Suprapubic skin (tissue), 4 donors: ENCODE measurements at regions not wholly inside any gene's neighbourhood (a gene's known extent, or its start where the extent isn't known, plus 50 kb on each side); places are given as distances from the start of the nearest gene placed in this dataset.

Experiments used
- DNase-seq, 2 donors: peaks; one replicate each; pipeline ENCODE4 v3.0.0-alpha.2; 2019; ENCODE audit warnings: low spot score in 2 of 2
- H3K27ac ChIP-seq: fragments of 200-600 bp; sonication (generic); one replicate; pipeline ENCODE4 v1.5.1; 2019
- H3K27me3 ChIP-seq: fragments of 200-600 bp; sonication (generic); one replicate; pipeline ENCODE4 v1.5.1; 2019
- H3K36me3 ChIP-seq: fragments of 200-600 bp; sonication (generic); one replicate; pipeline ENCODE4 v1.5.1; 2019
- H3K4me1 ChIP-seq: fragments of 200-600 bp; sonication (generic); one replicate; pipeline ENCODE4 v1.5.1; 2019
- H3K4me3 ChIP-seq: fragments of 200-600 bp; sonication (generic); one replicate; pipeline ENCODE4 v1.5.1; 2019; ENCODE audit warnings: mild to moderate bottlenecking
- H3K9me3 ChIP-seq: fragments of 200-600 bp; sonication (generic); one replicate; pipeline ENCODE4 v1.5.1; 2019
- EP300 ChIP-seq: sonication (generic); formaldehyde crosslinking; IDR thresholded peaks from one replicate; pipeline ENCODE4 v1.6.1; 2017; ENCODE audit warnings: antibody characterized with exemption
- POLR2A ChIP-seq, 2 donors: fragments of 450-650 bp; IDR thresholded peaks; one replicate each; pipeline ENCODE4 v1.6.1; 2017; ENCODE audit warnings: antibody characterized with exemption in 2 of 2, mild to moderate bottlenecking in 2 of 2, moderate library complexity in 2 of 2
- POLR2AphosphoS5 ChIP-seq, 3 donors: sonication (generic); formaldehyde crosslinking; IDR thresholded peaks; one replicate each; pipeline ENCODE4 v1.6.1; 2017; ENCODE audit warnings: antibody characterized with exemption in 3 of 3
- WGBS: methylation state at CpG from one replicate; pipeline ENCODE4 v1.1.5; 2018; 5-methylcytosine and 5-hydroxymethylcytosine counted together
- TF ChIP-seq, protein P1 (sequence below), 2 donors: fragments of 200-600 bp in 1 of 2; fragments of 450-650 bp in 1 of 2; sonication (generic) in 1 of 2; IDR thresholded peaks; one replicate each; pipeline ENCODE4 v1.5.1; 2016 to 2019; ENCODE audit warnings: antibody characterized with exemption in 2 of 2, mild to moderate bottlenecking in 1 of 2, moderate library complexity in 1 of 2

DNA sequence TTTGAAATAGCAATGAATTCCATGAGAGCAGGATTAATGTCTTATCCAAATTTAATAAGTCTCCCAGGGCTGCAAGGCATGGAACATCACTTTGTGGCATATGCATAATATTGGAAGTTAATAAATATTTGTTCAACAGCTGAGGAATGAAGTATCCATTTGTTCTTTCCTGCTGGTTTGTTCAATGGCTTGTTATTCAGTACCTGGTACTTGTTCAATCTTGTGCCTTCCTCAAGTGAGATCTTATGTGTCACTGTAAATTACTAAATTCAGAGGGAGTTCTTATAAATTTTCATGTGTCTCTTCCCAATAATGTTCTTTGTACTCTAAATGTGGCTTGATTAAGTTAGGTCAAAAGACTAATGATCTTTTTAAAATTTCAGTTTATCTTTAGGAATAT is 1105.5 kb upstream of the SPRY2 start:
- no peaks in the 10 kb centered on the region for H3K27me3 ChIP-seq
- peaks cover 4% of the 10 kb centered on the region for H3K4me1 ChIP-seq
- H3K36me3 ChIP-seq: no peaks in the 10 kb centered on the region
- TF ChIP-seq POLR2AphosphoS5 (IDR thresholded peaks at IDR 0.05): no peak
- no peak for TF ChIP-seq EP300
- TF ChIP-seq, protein P1, sequence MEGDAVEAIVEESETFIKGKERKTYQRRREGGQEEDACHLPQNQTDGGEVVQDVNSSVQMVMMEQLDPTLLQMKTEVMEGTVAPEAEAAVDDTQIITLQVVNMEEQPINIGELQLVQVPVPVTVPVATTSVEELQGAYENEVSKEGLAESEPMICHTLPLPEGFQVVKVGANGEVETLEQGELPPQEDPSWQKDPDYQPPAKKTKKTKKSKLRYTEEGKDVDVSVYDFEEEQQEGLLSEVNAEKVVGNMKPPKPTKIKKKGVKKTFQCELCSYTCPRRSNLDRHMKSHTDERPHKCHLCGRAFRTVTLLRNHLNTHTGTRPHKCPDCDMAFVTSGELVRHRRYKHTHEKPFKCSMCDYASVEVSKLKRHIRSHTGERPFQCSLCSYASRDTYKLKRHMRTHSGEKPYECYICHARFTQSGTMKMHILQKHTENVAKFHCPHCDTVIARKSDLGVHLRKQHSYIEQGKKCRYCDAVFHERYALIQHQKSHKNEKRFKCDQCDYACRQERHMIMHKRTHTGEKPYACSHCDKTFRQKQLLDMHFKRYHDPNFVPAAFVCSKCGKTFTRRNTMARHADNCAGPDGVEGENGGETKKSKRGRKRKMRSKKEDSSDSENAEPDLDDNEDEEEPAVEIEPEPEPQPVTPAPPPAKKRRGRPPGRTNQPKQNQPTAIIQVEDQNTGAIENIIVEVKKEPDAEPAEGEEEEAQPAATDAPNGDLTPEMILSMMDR (IDR thresholded peaks at IDR 0.05): no peak
- no peak for TF ChIP-seq POLR2A (IDR thresholded peaks at IDR 0.05)
- no peak overlapping the region for H3K4me3 ChIP-seq
- no peak overlapping the region for H3K27ac ChIP-seq
- no peaks in the 10 kb centered on the region for H3K9me3 ChIP-seq
- DNase-seq: no peak

DNA sequence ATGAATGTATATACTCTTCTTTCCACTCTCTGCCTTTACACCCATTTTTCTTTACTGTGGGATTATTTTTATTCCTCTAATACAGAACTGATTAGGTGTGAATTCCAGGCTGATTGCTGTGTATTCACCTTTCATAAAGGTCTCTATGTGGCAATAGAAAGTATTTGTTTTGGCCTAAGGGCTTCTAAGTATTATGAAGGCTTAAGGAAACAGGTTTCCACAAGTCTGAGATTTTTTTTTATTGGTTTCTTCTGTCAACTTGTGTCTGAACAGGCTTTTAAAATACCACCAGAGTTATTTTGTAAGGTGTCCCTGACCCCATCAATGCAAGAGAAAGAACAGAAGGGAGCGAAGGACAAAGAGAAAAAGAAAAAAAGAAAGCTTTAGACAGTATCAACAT is 1102.0 kb upstream of the SPRY2 start:
- TF ChIP-seq POLR2A (IDR thresholded peaks at IDR 0.05) (no peak), POLR2AphosphoS5 (IDR thresholded peaks at IDR 0.05) (no peak), EP300 (no peak)
- TF ChIP-seq, protein P1 (IDR thresholded peaks at IDR 0.05): no peak
- H3K27ac ChIP-seq: no peak overlapping the region

DNA sequence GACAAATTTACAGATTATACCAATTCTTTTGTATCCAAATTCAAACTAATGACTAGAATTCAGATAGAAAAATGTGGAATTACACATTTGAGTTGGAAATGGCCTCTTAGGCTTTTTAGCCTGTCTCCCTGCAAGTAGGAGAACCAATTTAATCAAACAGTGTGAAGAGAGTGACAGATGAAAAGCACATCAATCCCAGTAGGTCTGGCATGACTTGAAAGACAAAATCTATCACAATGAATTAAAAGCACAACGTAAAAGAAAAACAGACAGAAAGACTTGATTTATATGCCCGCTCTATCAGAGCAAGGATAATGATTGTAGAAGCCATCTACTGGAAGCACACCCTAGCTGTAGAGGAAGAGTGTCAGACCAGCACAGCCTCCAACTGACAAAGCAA is 1084.4 kb upstream of the SPRY2 start:
- H3K4me1 ChIP-seq: no peaks in the 10 kb centered on the region
- no peak for DNase-seq
- H3K27me3 ChIP-seq: no peaks in the 10 kb centered on the region
- no peaks in the 10 kb centered on the region for H3K9me3 ChIP-seq
- H3K36me3 ChIP-seq: no peaks in the 10 kb centered on the region
- H3K27ac ChIP-seq: no peak overlapping the region
- TF ChIP-seq, protein P1 (IDR thresholded peaks at IDR 0.05): no peak
- TF ChIP-seq POLR2A (IDR thresholded peaks at IDR 0.05) (no peak), EP300 (no peak), POLR2AphosphoS5 (IDR thresholded peaks at IDR 0.05) (no peak)
- 66% methylated on average over 2 of the region's 2 CpGs for WGBS
- no peak overlapping the region for H3K4me3 ChIP-seq

More for the DNA sequence above, 1102.0 kb upstream of the SPRY2 start:
- DNase-seq: no peak
- H3K4me1 ChIP-seq: peaks cover 4% of the 10 kb centered on the region
- 51% methylated on average over 1 of the region's 1 CpG for WGBS
- no peaks in the 10 kb centered on the region for H3K36me3 ChIP-seq
- no peaks in the 10 kb centered on the region for H3K27me3 ChIP-seq
- no peak overlapping the region for H3K4me3 ChIP-seq
- no peaks in the 10 kb centered on the region for H3K9me3 ChIP-seq

DNA sequence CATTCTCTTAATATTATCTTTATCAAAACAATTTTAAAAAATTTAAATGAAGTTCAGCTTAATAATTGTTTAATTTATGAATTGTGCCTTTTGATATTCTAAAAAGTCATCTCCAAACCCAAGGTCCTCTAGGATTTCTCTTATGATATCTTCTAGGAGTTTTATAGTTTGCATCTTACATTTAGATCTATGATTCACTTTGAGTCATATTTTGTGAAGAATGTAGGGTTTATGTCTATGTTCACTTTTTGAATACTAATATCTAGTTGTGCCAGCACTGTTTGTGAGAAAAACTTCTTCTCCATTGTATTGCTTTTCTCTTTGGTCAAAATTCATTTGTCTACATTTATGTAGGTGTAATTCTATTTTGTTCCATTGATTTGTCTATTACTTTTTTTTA is 1068.4 kb upstream of the SPRY2 start:
- H3K4me3 ChIP-seq: no peak overlapping the region
- no peak overlapping the region for H3K27ac ChIP-seq
- H3K4me1 ChIP-seq: no peaks in the 10 kb centered on the region
- DNase-seq: no peak
- no peak for TF ChIP-seq POLR2AphosphoS5 (IDR thresholded peaks at IDR 0.05)
- TF ChIP-seq EP300: no peak
- TF ChIP-seq POLR2A (IDR thresholded peaks at IDR 0.05): no peak
- TF ChIP-seq, protein P1 (IDR thresholded peaks at IDR 0.05): no peak
- no peaks in the 10 kb centered on the region for H3K36me3 ChIP-seq
- no peaks in the 10 kb centered on the region for H3K27me3 ChIP-seq
- no peaks in the 10 kb centered on the region for H3K9me3 ChIP-seq

DNA sequence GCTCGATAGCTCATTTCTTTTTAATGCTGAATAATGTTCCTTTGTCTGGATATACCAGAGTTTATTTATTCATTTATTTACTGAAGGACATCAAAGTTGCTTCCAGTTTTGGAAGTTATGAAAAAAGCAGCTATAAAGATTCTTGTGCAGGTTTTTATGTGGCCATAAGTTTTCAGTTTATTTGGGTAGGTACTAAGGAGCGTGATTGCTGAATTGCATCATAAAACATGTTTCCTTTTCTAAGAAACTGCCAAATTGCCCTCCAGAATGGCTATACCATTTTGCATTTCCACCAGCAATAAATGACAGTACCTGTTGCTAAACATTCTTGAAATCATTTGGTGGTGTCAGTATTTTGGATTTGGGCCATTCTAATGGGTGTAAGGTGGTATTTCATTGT is 1067.7 kb upstream of the SPRY2 start:
- Histone ChIP-seq H3K9me3 (no peaks in the 10 kb centered on the region), H3K27me3 (no peaks in the 10 kb centered on the region), H3K4me1 (no peaks in the 10 kb centered on the region), H3K27ac (no peak overlapping the region), H3K36me3 (no peaks in the 10 kb centered on the region), H3K4me3 (no peak overlapping the region)
- WGBS: 80% methylated on average over 2 of the region's 2 CpGs
- DNase-seq: no peak
- no peak for TF ChIP-seq POLR2A (IDR thresholded peaks at IDR 0.05)
- TF ChIP-seq, protein P1 (IDR thresholded peaks at IDR 0.05): no peak
- TF ChIP-seq EP300: no peak
- TF ChIP-seq POLR2AphosphoS5 (IDR thresholded peaks at IDR 0.05): no peak
